GM18909 (cell line): ENCODE measurements at regions not wholly inside any gene's neighbourhood (a gene's known extent, or its start where the extent isn't known, plus 50 kb on each side); places are given as distances from the start of the nearest gene placed in this dataset.
"Not testable (repeated sequence)": the region's sequence is repeated elsewhere in the genome, so short reads cannot be mapped to it uniquely, and the experiment has no call there.

Experiments
- ATAC-seq: cut with Tn5 transposase; IDR thresholded peaks from one replicate; pipeline ENCODE4 v1.9.1; 2021; ENCODE audit warnings: mild to moderate bottlenecking; ENCODE audit not compliant: unreplicated experiment, poor library complexity

GRCh38 chr13:84086847-84087162 is 204.5 kb upstream of the SLITRK1 start:
- ATAC-seq, result no peak

GRCh38 chr13:84086098-84086846 is 204.0 kb upstream of the SLITRK1 start:
- ATAC-seq, result not testable (repeated sequence)

GRCh38 chr13:84082462-84082861 is 200.2 kb upstream of the SLITRK1 start:
- no peak for ATAC-seq

GRCh38 chr13:84080748-84081530 is 198.7 kb upstream of the SLITRK1 start:
- ATAC-seq, result no peak

GRCh38 chr13:84077271-84077670 is 195.0 kb upstream of the SLITRK1 start:
- ATAC-seq, result no peak

- no peak for ATAC-seq
Measured at GRCh38 chr13:84076280-84076679, 194.0 kb upstream of the SLITRK1 start.

- ATAC-seq, result no peak
Measured at GRCh38 chr13:84050536-84050935, 168.3 kb upstream of the SLITRK1 start.

- no peak for ATAC-seq
Measured at GRCh38 chr13:84049443-84050219, 167.4 kb upstream of the SLITRK1 start.

GRCh38 chr13:84044805-84045204 is 162.5 kb upstream of the SLITRK1 start:
- no peak for ATAC-seq

GRCh38 chr13:84038001-84038400 is 155.7 kb upstream of the SLITRK1 start:
- no peak for ATAC-seq

- ATAC-seq, result no peak
Measured at GRCh38 chr13:84032116-84032515, 149.8 kb upstream of the SLITRK1 start.

- ATAC-seq, result no peak
Measured at GRCh38 chr13:84031120-84031519, 148.8 kb upstream of the SLITRK1 start.

- ATAC-seq, result no peak
Measured at GRCh38 chr13:84029396-84029795, 147.1 kb upstream of the SLITRK1 start.

GRCh38 chr13:84025824-84026223 is 143.6 kb upstream of the SLITRK1 start:
- no peak for ATAC-seq

GRCh38 chr13:83996415-83996814 is 114.1 kb upstream of the SLITRK1 start:
- no peak for ATAC-seq

- no peak for ATAC-seq
Measured at GRCh38 chr13:83995930-83996329, 113.7 kb upstream of the SLITRK1 start.

GRCh38 chr13:83992566-83993358 is 110.5 kb upstream of the SLITRK1 start:
- no peak for ATAC-seq

- ATAC-seq, result no peak
Measured at GRCh38 chr13:83987394-83987793, 105.1 kb upstream of the SLITRK1 start.

GRCh38 chr13:83984793-83985192 is 102.5 kb upstream of the SLITRK1 start:
- no peak for ATAC-seq

GRCh38 chr13:83980331-83980730 is 98.1 kb upstream of the SLITRK1 start:
- no peak for ATAC-seq
